Liver (tissue), 8 donors: ENCODE measurements at regions not wholly inside any gene's neighbourhood (a gene's known extent, or its start where the extent isn't known, plus 50 kb on each side); places are given as distances from the start of the nearest gene placed in this dataset.

Source experiments
- DNase-seq: peaks from one replicate; pipeline ENCODE4 v3.0.0-alpha.2; 2017; ENCODE audit warnings: low spot score
- H3K27ac ChIP-seq, 2 donors: one replicate each; pipeline ENCODE4 v1.7.0; 2013; ENCODE audit warnings: inconsistent platforms in 2 of 2, low read length in 2 of 2, control low read depth in 1 of 2, low read depth in 1 of 2, mild to moderate bottlenecking in 1 of 2
- H3K27me3 ChIP-seq, 4 donors: one replicate each; pipeline versions ENCODE4 v1.6.1 to v1.7.0; 2013; ENCODE audit warnings: low read length in 3 of 4, inconsistent platforms in 1 of 4, mild to moderate bottlenecking in 1 of 4, moderate library complexity in 1 of 4; ENCODE audit not compliant: control insufficient read depth in 4 of 4, insufficient read depth in 4 of 4
- H3K36me3 ChIP-seq, 4 donors: one replicate each; pipeline versions ENCODE4 v1.6.1 to v1.7.0; 2013; ENCODE audit warnings: low read length in 3 of 4, mild to moderate bottlenecking in 3 of 4, low read depth in 1 of 4, moderate library complexity in 1 of 4; ENCODE audit not compliant: control insufficient read depth in 4 of 4, insufficient read depth in 3 of 4
- H3K4me1 ChIP-seq, 4 donors: one replicate each; pipeline versions ENCODE4 v1.6.1 to v1.7.0; 2013; ENCODE audit warnings: low read length in 3 of 4, mild to moderate bottlenecking in 3 of 4, moderate library complexity in 1 of 4; ENCODE audit not compliant: control insufficient read depth in 4 of 4, insufficient read depth in 4 of 4
- H3K4me3 ChIP-seq, 3 donors: one replicate each; pipeline versions ENCODE4 v1.6.1 to v1.7.0; 2013; ENCODE audit warnings: low read length in 3 of 3, control low read depth in 1 of 3, low read depth in 1 of 3, mild to moderate bottlenecking in 1 of 3
- H3K9ac ChIP-seq, 2 donors: one replicate each; pipeline ENCODE4 v1.7.0; 2013; ENCODE audit warnings: low read length in 2 of 2, mild to moderate bottlenecking in 2 of 2, moderate library complexity in 2 of 2, control low read depth in 1 of 2, low read depth in 1 of 2
- H3K9me3 ChIP-seq, 4 donors: one replicate each; pipeline versions ENCODE4 v1.6.1 to v1.7.0; 2013; ENCODE audit warnings: low read length in 3 of 4; ENCODE audit not compliant: control insufficient read depth in 4 of 4
- ATF3 ChIP-seq: IDR thresholded peaks from 2 replicates; pipeline ENCODE4 v1.6.1; 2016; ENCODE audit warnings: antibody characterized with exemption
- CTCF ChIP-seq: fragments of 150-350 bp; IDR thresholded peaks from 2 replicates; pipeline ENCODE4 v1.5.1; 2017; ENCODE audit warnings: improper control_type of control experiment, low read depth, low read length; ENCODE audit not compliant: missing input control
- FOXA1 ChIP-seq: IDR thresholded peaks from 2 replicates; pipeline ENCODE4 v1.6.1; 2016; ENCODE audit warnings: antibody characterized with exemption
- GABPA ChIP-seq, 2 donors: IDR thresholded peaks in 1 of 2; conservative IDR thresholded peaks in 1 of 2; 2 replicates each; pipeline ENCODE4 v1.6.1; 2016; ENCODE audit warnings: antibody characterized with exemption in 2 of 2, mild to moderate bottlenecking in 1 of 2, moderate library complexity in 1 of 2
- HNF4A ChIP-seq, 2 donors: conservative IDR thresholded peaks; 2 replicates each; pipeline ENCODE4 v1.6.1; 2016; ENCODE audit warnings: antibody characterized with exemption in 2 of 2, mild to moderate bottlenecking in 2 of 2
- JUND ChIP-seq, 2 donors: IDR thresholded peaks; 2 replicates each; pipeline ENCODE4 v1.6.1; 2016; ENCODE audit warnings: antibody characterized with exemption in 2 of 2
- MAX ChIP-seq: IDR thresholded peaks from 2 replicates; pipeline ENCODE4 v1.6.1; 2016; ENCODE audit warnings: antibody characterized with exemption
- RAD21 ChIP-seq, 2 donors: IDR thresholded peaks; 2 replicates each; pipeline ENCODE4 v1.6.1; 2016; ENCODE audit warnings: antibody characterized with exemption in 2 of 2, mild to moderate bottlenecking in 2 of 2
- REST ChIP-seq: IDR thresholded peaks from 2 replicates; pipeline ENCODE4 v1.6.1; 2016; ENCODE audit warnings: antibody characterized with exemption, mild to moderate bottlenecking
- SP1 ChIP-seq: IDR thresholded peaks from 2 replicates; pipeline ENCODE4 v1.6.1; 2018; ENCODE audit warnings: antibody characterized with exemption, mild to moderate bottlenecking
- TAF1 ChIP-seq: conservative IDR thresholded peaks from 2 replicates; pipeline ENCODE4 v1.6.1; 2016; ENCODE audit warnings: antibody characterized with exemption, mild to moderate bottlenecking
- ZBTB33 ChIP-seq: IDR thresholded peaks from 2 replicates; pipeline ENCODE4 v1.6.1; 2016; ENCODE audit warnings: antibody characterized with exemption
- WGBS: extraction: QIAGEN DNeasy Blood & Tissue Kit; methylation state at CpG from one replicate; pipeline ENCODE4 v1.1.7; 2013; 5-methylcytosine and 5-hydroxymethylcytosine counted together
- donor health status: healthy.
- donor health status: healthy.
- donor health status: healthy.
- donor health status: healthy.
- donor health status: healthy.

GRCh38 chr3:103965764-103966163 is 1400.9 kb upstream of the ALCAM start (continued):
- TF ChIP-seq ATF3: no peak
- TF ChIP-seq CTCF: no peak

- Histone ChIP-seq H3K27ac (no peak overlapping the region), H3K9ac (no peak overlapping the region), H3K4me3 (no peak overlapping the region), H3K27me3 (no peaks in the 10 kb centered on the region), H3K9me3 (no peaks in the 10 kb centered on the region), H3K36me3 (no peaks in the 10 kb centered on the region), H3K4me1 (no peaks in the 10 kb centered on the region)
- no peak for DNase-seq
- 92% methylated on average over 3 of the region's 3 CpGs for whole genome bisulfite sequencing
- no peak for TF ChIP-seq SP1
- no peak for TF ChIP-seq TAF1
- TF ChIP-seq RAD21 (IDR thresholded peaks at IDR 0.05): no peak
- no peak for TF ChIP-seq REST
- no peak for TF ChIP-seq ATF3
- no peak for TF ChIP-seq CTCF
- TF ChIP-seq FOXA1: no peak
- no peak for TF ChIP-seq HNF4A (conservative IDR thresholded peaks at IDR 0.05)
- no peak for TF ChIP-seq JUND (IDR thresholded peaks at IDR 0.05)
- no peak for TF ChIP-seq GABPA (IDR thresholded peaks at IDR 0.05 in 1 of 2, conservative IDR thresholded peaks at IDR 0.05 in 1 of 2)
- TF ChIP-seq MAX: no peak
- no peak for TF ChIP-seq ZBTB33
These were observed 1400.0 kb upstream of the ALCAM start for GRCh38 chr3:103966749-103967148.
